HepG2 (cell line): ENCODE measurements at regions not wholly inside any gene's neighbourhood (a gene's known extent, or its start where the extent isn't known, plus 50 kb on each side); places are given as distances from the start of the nearest gene placed in this dataset.

Experiments used
- MAFK ChIP-seq, 2 experiments: IDR thresholded peaks in 1 of 2; conservative IDR thresholded peaks in 1 of 2; 2 replicates each; pipeline ENCODE4 v1.6.1; 2011; ENCODE audit warnings: improper control_type of control experiment in 2 of 2, low read length in 2 of 2
- MTA1 ChIP-seq: sonication (generic); formaldehyde crosslinking; IDR thresholded peaks from 2 replicates; pipeline ENCODE4 v1.4.0; 2020; ENCODE audit warnings: missing genetic modification reagents, mild to moderate bottlenecking, borderline replicate concordance
- NFIC ChIP-seq: IDR thresholded peaks from 2 replicates; pipeline ENCODE4 v1.6.1; 2012; ENCODE audit warnings: mild to moderate bottlenecking, low read length, inconsistent platforms
- SUZ12 ChIP-seq: fragments of 150-350 bp; IDR thresholded peaks from 2 replicates; pipeline ENCODE4 v1.6.1; 2014; ENCODE audit warnings: low read depth, low read length
- ZBTB42 ChIP-seq: sonication (generic); formaldehyde crosslinking; IDR thresholded peaks from 2 replicates; pipeline ENCODE4 v1.5.0; 2020; ENCODE audit warnings: mild to moderate bottlenecking, missing genetic modification reagents
- ZSCAN30 ChIP-seq: sonication (generic); formaldehyde crosslinking; IDR thresholded peaks from 2 replicates; pipeline ENCODE4 v1.5.0; 2020; ENCODE audit warnings: mild to moderate bottlenecking, missing genetic modification reagents

DNA sequence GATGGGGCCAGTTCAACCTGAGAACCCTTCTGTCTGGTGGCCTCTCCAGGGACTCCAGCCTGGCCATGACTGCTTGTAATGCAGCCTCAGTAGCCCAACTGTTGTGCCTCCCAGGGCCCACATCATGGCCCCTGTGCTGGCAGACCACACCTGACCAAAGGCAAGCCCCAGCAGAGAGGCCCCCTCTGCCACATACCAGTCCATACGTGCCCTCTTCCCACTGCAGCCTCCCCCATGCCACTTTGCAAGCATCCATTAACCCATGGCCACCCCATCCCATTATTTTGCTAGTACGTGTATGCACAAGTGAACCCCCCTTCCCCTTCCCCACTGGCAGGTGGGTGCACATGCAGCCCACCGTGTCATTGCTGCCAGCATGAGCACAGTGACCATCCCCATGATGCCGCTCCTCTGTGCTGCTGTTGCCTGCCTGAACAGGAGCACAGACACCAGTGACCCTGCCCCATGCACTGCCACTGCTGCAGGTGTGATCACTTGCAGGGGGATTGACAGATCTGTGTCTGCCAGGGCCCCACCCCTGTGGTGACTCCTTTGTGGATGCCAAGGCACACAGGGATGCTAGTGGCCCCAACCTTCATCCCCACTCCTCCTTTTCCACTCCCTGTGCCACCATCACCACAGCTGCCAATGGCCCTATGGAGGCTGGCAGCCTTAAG lies 330.0 kb upstream of the DSEL start:
- TF ChIP-seq SUZ12: no peak
- TF ChIP-seq ZBTB42 (CRISPR knock-in tag): no peak
- TF ChIP-seq NFIC: no peak
- TF ChIP-seq ZSCAN30 (CRISPR knock-in tag): no peak
- TF ChIP-seq MAFK (conservative IDR thresholded peaks at IDR 0.05 in 1 of 2, IDR thresholded peaks at IDR 0.05 in 1 of 2; ENCODE audit: low read length in 2 of 2): no peak
- TF ChIP-seq MTA1: no peak
